ENCODE measurements at regions not wholly inside any gene's neighbourhood (a gene's known extent, or its start where the extent isn't known, plus 50 kb on each side); places are given as distances from the start of the nearest gene placed in this dataset.

GRCh38 chr10:84848967-84849366, 520.6 kb downstream of the CCSER2 start:
- POLR2A ChIA-PET (ENCODE audit: partially characterized antibody) = no interaction called here
- Histone ChIP-seq H3K4me3 (ENCODE audit: low read length in 2 of 2) (no peak overlapping the region), H3K36me3 (ENCODE audit: insufficient read depth, low read length) (no peaks in the 10 kb centered on the region), H3K9me3 (ENCODE audit: control insufficient read depth in 1 of 2, low read length in 2 of 2) (no peaks in the 10 kb centered on the region), H3K4me1 (ENCODE audit: insufficient read depth, low read length) (no peaks in the 10 kb centered on the region), H3K27ac (ENCODE audit: low read depth, low read length) (no peak overlapping the region), H3K27me3 (ENCODE audit: insufficient read depth, low read length) (no peaks in the 10 kb centered on the region)
- CTCF ChIA-PET (ENCODE audit: partially characterized antibody) = no interaction called here
- Mint-ChIP-seq H3K4me3 (no peak overlapping the region), H3K36me3 (no peaks in the 10 kb centered on the region), H3K27me3 (peaks cover 0 to 3% of the 10 kb centered on the region in 2 donors), H3K9me3 (peaks cover 0 to 2% (median 0%) of the 10 kb centered on the region in 8 donors), H3K4me1 (no peaks in the 10 kb centered on the region), H3K27ac (no peak overlapping the region)
- intact Hi-C loops (cut with micrococcal nuclease) = no loop called here
- DNase-seq = no peak

DNA sequence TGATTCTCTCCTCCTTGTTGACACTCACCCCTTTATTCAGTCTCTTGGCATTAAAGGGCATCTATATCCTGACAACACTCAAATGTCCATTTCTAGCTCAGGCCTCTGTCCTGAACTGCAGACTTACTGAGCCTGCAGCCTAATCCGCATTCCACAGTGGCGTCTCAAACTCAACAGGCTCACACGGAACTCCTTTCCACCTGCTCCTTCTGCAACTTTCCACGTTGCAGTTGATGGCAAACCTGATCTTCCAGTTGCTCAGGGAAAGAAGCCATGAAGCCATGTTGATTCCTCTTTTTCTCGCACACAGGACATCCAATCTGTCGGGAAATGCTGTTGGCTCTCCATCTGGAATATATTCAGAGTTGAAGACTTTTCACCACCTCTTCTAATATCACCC, 522.4 kb downstream of the CCSER2 start:
- CTCF ChIA-PET (ENCODE audit: partially characterized antibody) = no interaction called here
- peaks cover 0 to 2% (median 0%) of the 10 kb centered on the region in 8 donors for H3K9me3 Mint-ChIP-seq

DNA sequence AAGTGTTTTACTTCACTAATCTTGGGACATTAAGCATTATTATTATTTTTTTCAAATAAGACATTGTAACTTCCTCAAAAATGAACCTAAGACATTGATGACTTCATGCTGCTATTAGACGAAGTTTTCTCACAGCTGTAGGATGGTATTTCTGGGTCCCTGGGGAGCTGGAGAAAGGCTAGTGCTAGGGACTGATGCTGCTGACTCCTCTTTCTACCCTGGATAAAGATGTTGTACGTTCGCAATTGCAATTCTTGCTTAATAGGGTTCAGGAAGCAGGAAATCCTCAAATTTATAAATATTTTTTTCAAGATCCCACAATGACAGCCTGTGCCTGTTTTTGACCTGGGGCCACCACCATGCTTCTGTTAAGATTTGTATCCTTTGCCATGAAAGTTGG, 526.0 kb downstream of the CCSER2 start:
- POLR2A ChIA-PET (ENCODE audit: partially characterized antibody) = no interaction called here
- Mint-ChIP-seq H3K4me3 (no peak overlapping the region), H3K9me3 (peaks cover 0 to 3% (median under 1%) of the 10 kb centered on the region in 8 donors), H3K27me3 (no peaks in the 10 kb centered on the region), H3K27ac (no peak overlapping the region), H3K4me1 (no peaks in the 10 kb centered on the region), H3K36me3 (no peaks in the 10 kb centered on the region)
- H3K27ac ChIP-seq (ENCODE audit: low read depth, low read length) = no peak overlapping the region
- no peaks in the 10 kb centered on the region for H3K36me3 ChIP-seq (ENCODE audit: insufficient read depth, low read length)
- H3K4me3 ChIP-seq (ENCODE audit: low read length in 2 of 2) = no peak overlapping the region
- intact Hi-C loops (cut with micrococcal nuclease) = no loop called here
- CTCF ChIA-PET (ENCODE audit: partially characterized antibody) = no interaction called here
- no peak for DNase-seq
- no peaks in the 10 kb centered on the region for H3K27me3 ChIP-seq (ENCODE audit: insufficient read depth, low read length)
- no peaks in the 10 kb centered on the region for H3K9me3 ChIP-seq (ENCODE audit: control insufficient read depth in 1 of 2, low read length in 2 of 2)
- H3K4me1 ChIP-seq (ENCODE audit: insufficient read depth, low read length) = no peaks in the 10 kb centered on the region

More for the DNA sequence above, 522.4 kb downstream of the CCSER2 start:
- POLR2A ChIA-PET (ENCODE audit: partially characterized antibody) = no interaction called here
- H3K4me3 ChIP-seq (ENCODE audit: low read length in 2 of 2) = no peak overlapping the region
- H3K4me1 ChIP-seq (ENCODE audit: insufficient read depth, low read length) = no peaks in the 10 kb centered on the region
- no peaks in the 10 kb centered on the region for H3K9me3 ChIP-seq (ENCODE audit: control insufficient read depth in 1 of 2, low read length in 2 of 2)
- no peak overlapping the region for H3K27ac Mint-ChIP-seq
- no peak for DNase-seq
- no peaks in the 10 kb centered on the region for H3K36me3 Mint-ChIP-seq
- no peak overlapping the region for H3K4me3 Mint-ChIP-seq
- intact Hi-C loops (cut with micrococcal nuclease) = no loop called here
- no peak overlapping the region for H3K27ac ChIP-seq (ENCODE audit: low read depth, low read length)
- H3K27me3 ChIP-seq (ENCODE audit: insufficient read depth, low read length) = no peaks in the 10 kb centered on the region
- H3K4me1 Mint-ChIP-seq = no peaks in the 10 kb centered on the region
- no peaks in the 10 kb centered on the region for H3K36me3 ChIP-seq (ENCODE audit: insufficient read depth, low read length)
- H3K27me3 Mint-ChIP-seq = peaks cover 0 to 3% of the 10 kb centered on the region in 2 donors

DNA sequence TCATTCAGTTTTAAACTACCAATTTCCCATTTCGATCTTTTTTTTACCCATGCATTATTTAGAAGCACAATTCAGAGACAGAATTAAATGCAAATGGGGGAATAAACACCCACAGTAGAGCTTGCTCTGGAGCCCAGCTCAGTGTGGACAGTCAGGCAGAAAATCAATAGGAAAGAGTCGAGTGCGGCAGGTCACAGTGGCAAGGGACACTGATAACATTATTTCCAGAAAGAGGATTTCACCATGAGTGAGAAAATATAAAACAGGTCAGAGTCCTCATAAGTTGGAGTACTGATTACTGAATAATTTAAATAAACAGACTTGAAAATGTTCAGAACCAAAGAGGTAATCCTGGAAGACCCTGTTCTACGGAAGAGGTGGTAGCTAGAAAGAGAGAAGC, 532.5 kb downstream of the CCSER2 start:
- no peak for DNase-seq
- H3K4me3 Mint-ChIP-seq = no peak overlapping the region
- H3K27me3 Mint-ChIP-seq = peaks cover 0 to 2% of the 10 kb centered on the region in 2 donors
- intact Hi-C loops (cut with micrococcal nuclease) = no loop called here
- CTCF ChIA-PET (ENCODE audit: partially characterized antibody) = no interaction called here
- no peak overlapping the region for H3K27ac Mint-ChIP-seq
- Histone ChIP-seq H3K4me1 (ENCODE audit: insufficient read depth, low read length) (no peaks in the 10 kb centered on the region), H3K27ac (ENCODE audit: low read depth, low read length) (no peak overlapping the region), H3K9me3 (ENCODE audit: control insufficient read depth in 1 of 2, low read length in 2 of 2) (no peaks in the 10 kb centered on the region), H3K36me3 (ENCODE audit: insufficient read depth, low read length) (no peaks in the 10 kb centered on the region), H3K4me3 (ENCODE audit: low read length in 2 of 2) (no peak overlapping the region), H3K27me3 (ENCODE audit: insufficient read depth, low read length) (no peaks in the 10 kb centered on the region)
- H3K36me3 Mint-ChIP-seq = no peaks in the 10 kb centered on the region
- POLR2A ChIA-PET (ENCODE audit: partially characterized antibody) = no interaction called here
- H3K9me3 Mint-ChIP-seq = peaks cover 0 to 16% (median 4%) of the 10 kb centered on the region in 8 donors
- no peaks in the 10 kb centered on the region for H3K4me1 Mint-ChIP-seq

GRCh38 chr10:84862551-84862950, 534.2 kb downstream of the CCSER2 start:
- intact Hi-C loops (cut with micrococcal nuclease) = no loop called here
- Histone ChIP-seq H3K27me3 (ENCODE audit: insufficient read depth, low read length) (no peaks in the 10 kb centered on the region), H3K4me3 (ENCODE audit: low read length in 2 of 2) (no peak overlapping the region), H3K4me1 (ENCODE audit: insufficient read depth, low read length) (no peaks in the 10 kb centered on the region), H3K27ac (ENCODE audit: low read depth, low read length) (no peak overlapping the region), H3K9me3 (ENCODE audit: control insufficient read depth in 1 of 2, low read length in 2 of 2) (no peaks in the 10 kb centered on the region), H3K36me3 (ENCODE audit: insufficient read depth, low read length) (no peaks in the 10 kb centered on the region)
- Mint-ChIP-seq H3K36me3 (no peaks in the 10 kb centered on the region), H3K9me3 (peaks cover 3 to 28% (median 6%) of the 10 kb centered on the region in 8 donors), H3K4me3 (no peak overlapping the region), H3K27me3 (peaks cover 0 to 5% of the 10 kb centered on the region in 2 donors), H3K27ac (no peak overlapping the region), H3K4me1 (no peaks in the 10 kb centered on the region)
- no peak for DNase-seq
- ChIA-PET CTCF (ENCODE audit: partially characterized antibody) (no interaction called here), POLR2A (ENCODE audit: partially characterized antibody) (no interaction called here)

DNA sequence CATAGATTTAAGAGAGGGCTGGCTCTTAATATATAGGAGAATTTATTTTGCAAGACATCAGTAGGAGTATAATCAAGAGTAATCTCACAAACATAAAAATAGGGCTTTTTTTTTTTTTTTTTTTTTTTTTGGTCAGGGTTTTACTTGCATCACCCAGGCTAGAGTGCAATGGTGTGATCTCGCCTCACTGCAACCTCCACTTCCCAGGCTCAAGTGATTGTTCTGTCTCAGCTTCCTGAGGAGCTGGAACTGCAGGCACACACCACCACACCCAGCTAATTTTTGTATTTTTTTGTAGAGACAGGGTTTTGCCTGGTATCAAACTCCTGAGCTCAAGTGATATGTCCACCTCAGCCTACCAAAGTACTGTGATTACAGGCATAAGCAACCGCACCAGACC, 535.3 kb downstream of the CCSER2 start:
- ChIA-PET POLR2A (ENCODE audit: partially characterized antibody) (no interaction called here), CTCF (ENCODE audit: partially characterized antibody) (no interaction called here)
- Mint-ChIP-seq H3K4me1 (no peaks in the 10 kb centered on the region), H3K9me3 (peaks cover 4 to 28% (median 7%) of the 10 kb centered on the region in 8 donors), H3K27me3 (peaks cover 0 to 5% of the 10 kb centered on the region in 2 donors), H3K27ac (no peak overlapping the region), H3K4me3 (no peak overlapping the region), H3K36me3 (no peaks in the 10 kb centered on the region)
- Histone ChIP-seq H3K27me3 (ENCODE audit: insufficient read depth, low read length) (no peaks in the 10 kb centered on the region), H3K4me1 (ENCODE audit: insufficient read depth, low read length) (no peaks in the 10 kb centered on the region), H3K4me3 (ENCODE audit: low read length in 2 of 2) (no peak overlapping the region), H3K27ac (ENCODE audit: low read depth, low read length) (no peak overlapping the region), H3K9me3 (ENCODE audit: control insufficient read depth in 1 of 2, low read length in 2 of 2) (no peaks in the 10 kb centered on the region), H3K36me3 (ENCODE audit: insufficient read depth, low read length) (no peaks in the 10 kb centered on the region)
- intact Hi-C loops (cut with micrococcal nuclease) = no loop called here
- DNase-seq = no peak

GRCh38 chr10:84876116-84876999, 548.0 kb downstream of the CCSER2 start:
- ChIA-PET POLR2A (ENCODE audit: partially characterized antibody) (no interaction called here), CTCF (ENCODE audit: partially characterized antibody) (no interaction called here)
- H3K4me1 ChIP-seq (ENCODE audit: insufficient read depth, low read length) = no peaks in the 10 kb centered on the region
- intact Hi-C loops (cut with micrococcal nuclease) = no loop called here
- no peaks in the 10 kb centered on the region for H3K36me3 ChIP-seq (ENCODE audit: insufficient read depth, low read length)
- H3K36me3 Mint-ChIP-seq = no peaks in the 10 kb centered on the region
- no peaks in the 10 kb centered on the region for H3K9me3 ChIP-seq (ENCODE audit: control insufficient read depth in 1 of 2, low read length in 2 of 2)
- no peak overlapping the region for H3K4me3 ChIP-seq (ENCODE audit: low read length in 2 of 2)
- no peak overlapping the region for H3K27ac Mint-ChIP-seq
- no peak overlapping the region for H3K27ac ChIP-seq (ENCODE audit: low read depth, low read length)
- DNase-seq = no peak
- H3K4me3 Mint-ChIP-seq = no peak overlapping the region
- H3K9me3 Mint-ChIP-seq = no peaks in the 10 kb centered on the region
- H3K4me1 Mint-ChIP-seq = no peaks in the 10 kb centered on the region
- H3K27me3 ChIP-seq (ENCODE audit: insufficient read depth, low read length) = no peaks in the 10 kb centered on the region
- H3K27me3 Mint-ChIP-seq = no peaks in the 10 kb centered on the region

All from CD4-positive, alpha-beta memory T cell (primary cell).